Nucleus accumbens (tissue), 56 donors: ENCODE measurements at regions not wholly inside any gene's neighbourhood (a gene's known extent, or its start where the extent isn't known, plus 50 kb on each side); places are given as distances from the start of the nearest gene placed in this dataset.
"Not testable (repeated sequence)": the region's sequence is repeated elsewhere in the genome, so short reads cannot be mapped to it uniquely, and the experiment has no call there.

ENCODE experiments used
- DNase-seq, 56 donors: peaks; one replicate each; lab custom pipeline; 2025; lab: John Stamatoyannopoulos, UW

- DNase-seq: no peak
Observed at GRCh38 chr7:34382166-34382893, 275.7 kb upstream of the NPSR1 start.

- DNase-seq: no peak
Observed at GRCh38 chr7:34385384-34385783, 272.6 kb upstream of the NPSR1 start.

- no peak for DNase-seq
Observed at GRCh38 chr7:34389332-34390078, 268.5 kb upstream of the NPSR1 start.

- no peak for DNase-seq
Observed at GRCh38 chr7:34390103-34390502, 267.9 kb upstream of the NPSR1 start.

- no peak for DNase-seq
Observed at GRCh38 chr7:34392972-34393371, 265.0 kb upstream of the NPSR1 start.

- no peak for DNase-seq
Observed at GRCh38 chr7:34396437-34397064, 261.5 kb upstream of the NPSR1 start.

GRCh38 chr7:34401776-34402175, 256.2 kb upstream of the NPSR1 start:
- no peak for DNase-seq

- no peak for DNase-seq
Observed at GRCh38 chr7:34406848-34407530, 251.0 kb upstream of the NPSR1 start.

- no peak for DNase-seq
Observed at GRCh38 chr7:34407586-34407985, 250.4 kb upstream of the NPSR1 start.

- DNase-seq: no peak
Observed at GRCh38 chr7:34417781-34418180, 240.2 kb upstream of the NPSR1 start.

GRCh38 chr7:34421526-34421925, 236.5 kb upstream of the NPSR1 start:
- no peak for DNase-seq

GRCh38 chr7:34425194-34425593, 232.8 kb upstream of the NPSR1 start:
- no peak for DNase-seq

- DNase-seq: no peak
Observed at GRCh38 chr7:34425631-34426384, 232.2 kb upstream of the NPSR1 start.

GRCh38 chr7:34430456-34430855, 227.6 kb upstream of the NPSR1 start:
- no peak for DNase-seq

GRCh38 chr7:34438436-34438835, 219.6 kb upstream of the NPSR1 start:
- no peak for DNase-seq

GRCh38 chr7:34445653-34446052, 212.4 kb upstream of the NPSR1 start:
- DNase-seq: no peak

GRCh38 chr7:34448531-34448930, 209.5 kb upstream of the NPSR1 start:
- not testable (repeated sequence) for DNase-seq

GRCh38 chr7:34449765-34450164, 208.3 kb upstream of the NPSR1 start:
- DNase-seq: no peak

GRCh38 chr7:34451183-34451582, 206.8 kb upstream of the NPSR1 start:
- DNase-seq: no peak

GRCh38 chr7:34451923-34452322, 206.1 kb upstream of the NPSR1 start:
- DNase-seq: no peak
